ENCODE measurements at regions not wholly inside any gene's neighbourhood (a gene's known extent, or its start where the extent isn't known, plus 50 kb on each side); places are given as distances from the start of the nearest gene placed in this dataset.
"Not testable (repeated sequence)": the region's sequence is repeated elsewhere in the genome, so short reads cannot be mapped to it uniquely, and the experiment has no call there.

- DNase-seq (ENCODE audit: low read depth, low spot score) = no peak
Observed at GRCh38 chr1:143699731-143700130, 272.1 kb downstream of the FAM72C start.

DNA sequence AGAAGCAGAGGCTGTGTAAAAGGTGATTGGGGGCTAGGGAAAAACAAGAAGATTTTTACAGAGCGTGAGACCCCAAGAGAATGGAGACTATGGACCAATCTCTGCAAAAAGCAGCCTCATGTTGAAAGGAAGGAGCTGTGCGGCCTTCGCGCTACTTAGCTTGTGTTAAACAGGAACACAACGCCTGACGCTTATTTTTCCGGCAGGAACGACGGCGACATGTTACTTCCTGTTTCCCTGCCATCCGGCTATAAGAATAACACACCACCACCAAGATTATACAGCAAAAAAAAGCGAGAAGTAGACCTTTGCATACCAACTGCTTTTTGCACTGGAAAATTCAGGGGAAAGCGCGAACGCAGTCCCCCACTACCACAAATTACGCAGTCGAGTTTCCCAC is 272.7 kb downstream of the FAM72C start:
- DNase-seq (ENCODE audit: low read depth, low spot score) = no peak

DNA sequence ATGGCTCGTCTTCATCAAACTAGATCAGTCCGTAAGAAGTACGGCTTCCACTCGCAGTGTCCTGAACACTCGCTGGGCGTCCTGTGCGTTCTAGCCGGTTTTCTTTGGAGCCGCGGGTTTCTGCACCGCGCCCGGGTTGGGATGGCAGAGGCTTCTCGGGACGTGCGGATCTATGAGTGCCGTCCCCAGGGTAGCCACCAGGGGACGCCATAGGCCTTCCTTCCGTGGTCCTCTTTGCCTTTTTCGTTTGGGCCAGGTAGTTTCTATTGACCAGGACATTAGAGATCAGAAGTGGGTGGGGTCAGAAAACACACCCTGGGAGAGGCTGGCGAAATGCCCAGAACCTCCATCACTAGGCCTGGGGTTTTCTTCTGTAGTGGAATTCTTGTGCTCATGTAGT is 273.8 kb downstream of the FAM72C start:
- no peak for DNase-seq (ENCODE audit: low read depth, low spot score)

GRCh38 chr1:143694085-143694484 is 277.7 kb downstream of the FAM72C start:
- DNase-seq (ENCODE audit: low read depth, low spot score) = no peak

GRCh38 chr1:143691971-143692529 is 279.7 kb downstream of the FAM72C start:
- DNase-seq (ENCODE audit: low read depth, low spot score) = no peak

GRCh38 chr1:143691400-143691891 is 280.3 kb downstream of the FAM72C start:
- DNase-seq (ENCODE audit: low read depth, low spot score) = no peak

GRCh38 chr1:143689781-143690180 is 282.0 kb downstream of the FAM72C start:
- DNase-seq (ENCODE audit: low read depth, low spot score) = no peak

DNA sequence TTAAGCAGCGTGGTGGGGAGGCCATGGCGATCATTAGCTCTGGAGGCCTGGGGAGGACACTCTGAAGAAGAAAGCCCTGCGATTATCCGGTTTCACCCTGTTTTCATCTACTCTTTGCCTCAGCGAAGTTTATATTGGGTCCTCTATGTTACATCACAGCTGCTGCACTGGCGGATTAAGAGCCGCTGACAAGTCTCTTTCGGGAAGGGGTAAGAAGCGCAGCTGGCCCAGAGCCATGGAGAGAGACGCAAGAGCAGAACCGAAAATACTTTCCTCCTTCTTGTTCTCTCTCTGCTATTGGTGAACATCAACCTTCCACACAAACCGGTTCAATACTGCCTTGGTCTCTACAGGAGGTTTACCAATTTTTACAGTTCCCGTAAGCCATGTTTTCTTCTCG is 291.5 kb downstream of the FAM72C start:
- no peak for DNase-seq (ENCODE audit: low read depth, low spot score)

DNA sequence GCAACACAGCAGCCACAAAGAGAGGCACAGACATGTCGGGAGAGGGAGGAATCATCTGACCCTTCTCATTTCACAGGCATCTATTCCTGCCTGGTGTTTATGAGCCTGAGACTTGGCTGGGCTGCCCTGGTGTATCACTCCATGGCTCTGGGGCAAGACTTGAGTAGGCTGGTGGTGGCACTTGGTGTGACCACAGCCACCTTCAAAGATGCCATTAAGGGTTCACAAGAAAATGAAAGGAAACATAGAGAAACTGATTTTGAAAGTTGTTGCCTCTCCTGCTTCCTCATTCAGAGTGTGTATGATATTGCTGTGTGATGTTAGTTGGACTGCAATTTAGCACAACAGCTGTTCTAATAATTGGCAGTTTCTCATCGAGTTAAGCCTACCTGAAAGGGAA is 298.8 kb downstream of the FAM72C start:
- DNase-seq (ENCODE audit: low read depth, low spot score) = no peak

GRCh38 chr1:143667730-143668129 is 304.1 kb downstream of the FAM72C start:
- no peak for DNase-seq (ENCODE audit: low read depth, low spot score)

GRCh38 chr1:143666851-143667250 is 304.9 kb downstream of the FAM72C start:
- no peak for DNase-seq (ENCODE audit: low read depth, low spot score)

DNA sequence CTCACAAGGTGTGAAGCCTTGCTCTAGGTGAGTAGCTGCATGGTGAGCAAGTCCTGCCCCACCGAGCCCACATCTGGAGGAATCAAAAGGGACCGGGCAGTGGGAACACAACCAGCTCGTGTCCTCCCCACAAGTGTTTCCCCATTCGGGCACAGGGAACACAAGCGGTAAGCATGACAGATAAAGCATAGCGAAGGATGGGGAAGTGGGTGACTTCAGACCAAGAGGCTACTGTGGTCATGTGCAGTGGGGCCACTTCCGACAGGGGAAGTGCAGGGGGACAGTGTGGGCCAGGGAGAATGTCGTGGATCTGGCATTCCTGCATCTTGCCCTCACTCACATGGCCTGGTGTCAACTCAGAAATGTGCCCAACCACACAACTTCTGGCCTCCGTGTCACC is 306.2 kb downstream of the FAM72C start:
- no peak for DNase-seq (ENCODE audit: low read depth, low spot score)

- DNase-seq (ENCODE audit: low read depth, low spot score) = not testable (repeated sequence)
Observed at GRCh38 chr1:143663056-143663455, 308.7 kb downstream of the FAM72C start.

DNA sequence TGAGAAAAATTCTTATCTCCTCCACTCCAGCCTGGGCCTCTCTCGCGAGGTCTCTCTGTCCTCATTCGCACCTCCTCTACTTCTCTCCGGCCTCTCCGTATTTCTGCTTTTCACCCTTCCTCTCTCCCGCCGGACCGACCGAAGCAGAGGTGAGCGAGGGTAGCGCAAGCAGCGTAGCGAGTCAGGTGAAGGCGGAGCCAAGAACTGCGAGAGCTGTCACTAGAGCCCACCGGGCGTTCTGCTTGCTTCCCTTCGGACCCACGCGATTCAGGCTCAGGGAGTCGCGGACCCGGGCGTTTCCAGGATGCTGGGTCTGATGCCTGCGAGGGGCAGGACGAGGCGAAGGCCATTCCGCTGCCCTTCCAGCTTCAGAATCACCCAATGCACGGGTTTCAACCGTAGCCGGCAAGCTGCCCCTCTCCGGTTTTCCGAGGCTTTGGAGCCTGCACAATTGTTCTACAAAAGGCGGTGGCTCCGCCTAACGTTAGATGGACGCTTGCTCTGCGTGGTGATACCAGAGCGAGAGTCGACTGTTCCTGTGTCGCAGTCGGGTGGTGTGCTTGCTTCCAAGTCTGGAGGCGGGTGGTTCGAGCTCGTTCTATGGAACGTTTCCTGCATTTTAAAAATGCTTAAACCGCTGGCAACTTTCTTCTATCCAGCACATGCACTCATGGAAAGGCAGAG is 310.2 kb downstream of the FAM72C start:
- no peak for DNase-seq (ENCODE audit: low read depth, low spot score)

DNA sequence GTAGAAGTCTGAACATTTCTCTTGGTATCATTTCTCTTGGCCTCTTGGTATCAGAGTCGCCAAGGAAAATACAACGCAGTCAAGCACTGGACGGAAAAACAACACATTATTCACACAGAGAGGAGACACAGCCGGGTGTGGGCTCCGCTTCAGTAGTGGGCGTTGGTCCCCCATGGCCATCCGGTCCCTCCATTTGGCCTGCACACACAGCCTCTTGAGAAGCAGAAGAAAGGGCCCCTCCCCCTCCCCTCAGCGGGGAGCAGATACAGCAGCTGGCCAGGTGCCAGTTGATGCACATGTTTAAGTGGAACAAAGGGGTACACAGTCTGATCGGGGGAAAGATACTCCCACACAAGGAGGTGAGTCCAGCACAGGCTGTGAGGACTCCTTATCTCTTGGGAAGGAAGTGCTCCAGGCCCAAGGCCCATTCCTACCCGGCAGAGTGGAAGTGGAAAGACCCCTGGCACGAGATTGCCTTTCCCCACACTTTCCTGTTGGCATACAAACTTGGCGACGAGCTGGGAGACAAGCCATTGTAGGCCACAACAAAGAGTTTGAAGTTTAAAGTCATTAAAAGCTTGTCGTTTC is 311.3 kb downstream of the FAM72C start:
- no peak for DNase-seq (ENCODE audit: low read depth, low spot score)

GRCh38 chr1:143653429-143653802 is 318.4 kb downstream of the FAM72C start:
- no peak for DNase-seq (ENCODE audit: low read depth, low spot score)

DNA sequence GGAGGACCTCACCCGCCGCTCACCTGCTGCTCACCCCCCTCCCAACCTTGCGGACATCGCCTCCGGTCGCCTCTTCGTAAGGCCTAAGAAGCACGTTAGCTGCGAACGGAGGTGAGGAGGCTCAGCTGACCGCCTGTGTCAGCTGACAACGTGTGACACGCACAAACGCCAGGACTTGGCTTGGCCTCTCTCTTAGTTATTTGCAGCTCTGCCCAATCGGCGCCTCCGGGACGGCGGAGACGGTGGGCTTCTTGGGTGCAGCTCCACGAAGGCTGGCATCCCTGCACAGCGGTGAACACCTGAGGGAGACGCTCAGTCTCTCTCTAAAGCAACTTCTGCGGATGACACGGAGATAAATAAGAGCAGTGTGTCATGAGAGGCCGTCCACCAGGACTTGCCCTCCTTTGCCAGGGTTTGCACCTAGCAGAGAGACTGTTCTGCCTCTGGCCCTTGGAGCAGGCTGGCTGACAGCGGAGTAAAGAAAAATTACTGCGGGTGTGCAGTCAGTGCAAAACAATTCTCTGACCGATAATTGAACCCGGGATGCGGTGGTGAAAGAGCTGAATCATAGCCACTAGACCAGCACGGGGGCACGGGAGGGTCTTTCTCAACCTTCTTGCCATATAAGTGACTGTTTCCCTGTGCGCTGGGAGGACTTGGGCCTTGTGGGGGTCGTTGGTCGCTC is 318.9 kb downstream of the FAM72C start:
- no peak for DNase-seq (ENCODE audit: low read depth, low spot score)

DNA sequence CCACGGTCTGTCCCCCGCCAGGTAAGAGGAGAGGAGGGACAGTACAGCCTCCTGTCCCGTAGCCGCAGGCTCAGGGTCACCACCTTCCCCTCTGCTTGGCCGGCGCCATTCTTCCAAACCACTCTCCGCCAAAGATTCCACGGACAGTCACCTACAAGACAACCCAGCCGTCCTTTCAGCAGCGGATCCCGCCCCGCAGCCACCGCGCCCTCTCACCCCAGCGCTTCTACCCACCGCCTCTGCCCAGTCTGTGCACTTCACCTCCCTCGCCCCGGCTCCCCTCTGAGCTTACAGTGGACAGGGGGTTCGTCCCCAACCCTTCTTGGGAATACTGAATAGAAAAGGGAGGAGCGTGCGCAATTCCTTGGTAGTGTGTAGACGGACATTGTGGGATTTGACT is 319.6 kb downstream of the FAM72C start:
- no peak for DNase-seq (ENCODE audit: low read depth, low spot score)

DNA sequence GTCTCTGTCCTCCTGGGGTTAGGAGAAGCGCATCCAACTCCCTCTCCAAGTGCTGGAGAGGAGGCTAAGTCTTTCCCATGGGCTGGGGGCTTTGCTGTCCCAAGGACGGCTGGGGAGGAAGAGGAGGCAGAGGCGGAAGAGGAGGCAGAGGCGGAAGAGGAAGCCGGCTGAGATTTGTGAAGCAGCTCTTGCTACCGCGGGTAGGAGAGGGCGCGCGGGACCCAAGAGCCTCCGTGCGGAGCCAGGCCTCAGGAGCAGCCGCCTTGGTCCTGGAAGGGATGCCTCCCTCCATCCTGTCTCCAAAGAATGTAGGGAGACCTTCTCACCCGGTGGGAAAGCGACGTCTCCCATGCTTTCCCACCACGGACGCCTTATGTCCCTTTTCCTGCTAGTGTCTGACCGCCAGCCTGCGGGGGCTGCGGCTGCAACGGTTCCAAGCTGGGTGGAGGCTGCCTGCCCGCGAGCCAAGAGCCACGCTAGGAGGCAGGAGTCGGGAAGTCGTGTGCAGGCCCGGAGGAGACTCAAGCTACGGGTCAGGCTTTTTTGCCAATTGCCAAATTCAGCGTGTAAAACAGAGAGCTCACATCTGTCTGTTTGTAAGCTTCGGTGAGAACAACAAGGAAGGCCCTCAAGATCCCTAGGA is 320.3 kb downstream of the FAM72C start:
- DNase-seq (ENCODE audit: low read depth, low spot score) = no peak

GRCh38 chr1:143644035-143644434 is 327.8 kb downstream of the FAM72C start:
- DNase-seq (ENCODE audit: low read depth, low spot score) = not testable (repeated sequence)

GRCh38 chr1:143643148-143643885 is 328.5 kb downstream of the FAM72C start:
- DNase-seq (ENCODE audit: low read depth, low spot score) = no peak

Data from astrocyte of the hippocampus (primary cell).